ENCODE measurements at regions not wholly inside any gene's neighbourhood (a gene's known extent, or its start where the extent isn't known, plus 50 kb on each side); places are given as distances from the start of the nearest gene placed in this dataset.

- no peaks in the 10 kb centered on the region for H3K9me3 ChIP-seq
Measured at GRCh38 chr4:32950866-32951265, 2230.7 kb downstream of the PCDH7 start.

GRCh38 chr4:32958586-32958985 lies 2238.4 kb downstream of the PCDH7 start:
- in situ Hi-C loops (cut with MboI; ENCODE audit: low sequenced_read_pairs in 4 of 4): no loop called here
- DNase-seq (no peak), ATAC-seq (no peak)
- Histone ChIP-seq H3K27me3 (no peaks in the 10 kb centered on the region), H3K4me1 (no peaks in the 10 kb centered on the region), H3K9me3 (no peaks in the 10 kb centered on the region), H3K27ac (no peak overlapping the region), H3K4me3 (no peak overlapping the region), H3K36me3 (no peaks in the 10 kb centered on the region)
- TF ChIP-seq POLR2A (IDR thresholded peaks at IDR 0.05) (no peak), CTCF (IDR thresholded peaks at IDR 0.05 in 4 of 5, conservative IDR thresholded peaks at IDR 0.05 in 1 of 5) (no peak)
- intact Hi-C loops (cut with DNase I; ENCODE audit: low total_unique reads): no loop called here

More at GRCh38 chr4:32950866-32951265, 2230.7 kb downstream of the PCDH7 start:
- in situ Hi-C loops (cut with MboI; ENCODE audit: low sequenced_read_pairs in 4 of 4): no loop called here
- Histone ChIP-seq H3K27ac (no peak overlapping the region), H3K4me3 (no peak overlapping the region), H3K27me3 (no peaks in the 10 kb centered on the region), H3K36me3 (no peaks in the 10 kb centered on the region), H3K4me1 (no peaks in the 10 kb centered on the region)
- no peak for TF ChIP-seq POLR2A (IDR thresholded peaks at IDR 0.05)
- no peak for TF ChIP-seq CTCF (IDR thresholded peaks at IDR 0.05 in 4 of 5, conservative IDR thresholded peaks at IDR 0.05 in 1 of 5)
- ATAC-seq (no peak), DNase-seq (no peak)
- intact Hi-C loops (cut with DNase I; ENCODE audit: low total_unique reads): no loop called here

- intact Hi-C loops (cut with DNase I; ENCODE audit: low total_unique reads) (no loop called here), in situ Hi-C loops (cut with MboI; ENCODE audit: low sequenced_read_pairs in 4 of 4) (no loop called here)
- H3K9me3 ChIP-seq: no peaks in the 10 kb centered on the region
- H3K27me3 ChIP-seq: no peaks in the 10 kb centered on the region
- ATAC-seq (no peak), DNase-seq (no peak)
- no peaks in the 10 kb centered on the region for H3K36me3 ChIP-seq
- no peak overlapping the region for H3K4me3 ChIP-seq
- no peaks in the 10 kb centered on the region for H3K4me1 ChIP-seq
- no peak for TF ChIP-seq POLR2A (IDR thresholded peaks at IDR 0.05)
- H3K27ac ChIP-seq: no peak overlapping the region
Measured at GRCh38 chr4:32962100-32962499, 2241.9 kb downstream of the PCDH7 start.

- ATAC-seq (no peak), DNase-seq (no peak)
- Histone ChIP-seq H3K4me1 (no peaks in the 10 kb centered on the region), H3K4me3 (no peak overlapping the region), H3K36me3 (no peaks in the 10 kb centered on the region), H3K27me3 (no peaks in the 10 kb centered on the region), H3K27ac (no peak overlapping the region), H3K9me3 (no peaks in the 10 kb centered on the region)
- intact Hi-C loops (cut with DNase I; ENCODE audit: low total_unique reads): no loop called here
- in situ Hi-C loops (cut with MboI; ENCODE audit: low sequenced_read_pairs in 4 of 4): no loop called here
- TF ChIP-seq POLR2A (IDR thresholded peaks at IDR 0.05): no peak
- TF ChIP-seq CTCF (IDR thresholded peaks at IDR 0.05 in 4 of 5, conservative IDR thresholded peaks at IDR 0.05 in 1 of 5): no peak
Measured at GRCh38 chr4:32985256-32985655, 2265.1 kb downstream of the PCDH7 start.

GRCh38 chr4:32986236-32986635 lies 2266.1 kb downstream of the PCDH7 start:
- in situ Hi-C loops (cut with MboI; ENCODE audit: low sequenced_read_pairs in 4 of 4): no loop called here

More at GRCh38 chr4:32986236-32986635, 2266.1 kb downstream of the PCDH7 start:
- intact Hi-C loops (cut with DNase I; ENCODE audit: low total_unique reads): no loop called here
- ATAC-seq: no peak
- no peaks in the 10 kb centered on the region for H3K27me3 ChIP-seq
- no peaks in the 10 kb centered on the region for H3K4me1 ChIP-seq
- no peaks in the 10 kb centered on the region for H3K9me3 ChIP-seq
- no peak overlapping the region for H3K27ac ChIP-seq
- no peak overlapping the region for H3K4me3 ChIP-seq
- no peak for TF ChIP-seq CTCF (IDR thresholded peaks at IDR 0.05 in 4 of 5, conservative IDR thresholded peaks at IDR 0.05 in 1 of 5)
- TF ChIP-seq POLR2A (IDR thresholded peaks at IDR 0.05): no peak
- DNase-seq: no peak
- H3K36me3 ChIP-seq: no peaks in the 10 kb centered on the region
